A673 (cell line): ENCODE measurements at regions not wholly inside any gene's neighbourhood (a gene's known extent, or its start where the extent isn't known, plus 50 kb on each side); places are given as distances from the start of the nearest gene placed in this dataset.

Experiments
- BruUV-seq: library from RNA; stranded (reverse); fragments of 400-500 nt; replicated peaks from 2 replicates; lab custom pipeline; 2021; lab: Mats Ljungman, UMichigan
- CTCF ChIA-PET: fragments of 300-600 bp; sonication (Branson Sonifier 250); formaldehyde crosslinking; loops from one replicate; lab custom pipeline; 2022; ENCODE audit warnings: antibody characterized with exemption; lab: Charles Lee
- POLR2A ChIA-PET: fragments of 300-600 bp; sonication (Branson Sonifier 250); formaldehyde crosslinking; loops from one replicate; lab custom pipeline; 2022; ENCODE audit warnings: antibody characterized with exemption; ENCODE audit not compliant: low non-redundant PET; lab: Charles Lee
- DNase-seq: peaks from one replicate; pipeline ENCODE4 v3.0.0-alpha.2; 2015; ENCODE audit warnings: low spot score
- H3K27ac ChIP-seq: fragments of 200-600 bp; sonication (generic); 2 replicates; pipeline ENCODE4 v1.5.1; 2016; ENCODE audit warnings: mixed run types, low read depth, mild to moderate bottlenecking, mixed read lengths, antibody characterized with exemption, low read length; ENCODE audit not compliant: poor library complexity, severe bottlenecking
- H3K27me3 ChIP-seq: fragments of 200-600 bp; sonication (generic); replicated peaks from 2 replicates; pipeline ENCODE4 v1.6.1; 2017; ENCODE audit warnings: mixed run types, low read depth, mild to moderate bottlenecking, mixed read lengths, antibody characterized with exemption, low read length; ENCODE audit not compliant: insufficient read depth, poor library complexity
- H3K36me3 ChIP-seq: fragments of 200-600 bp; sonication (generic); 2 replicates; pipeline ENCODE4 v1.6.1; 2016; ENCODE audit warnings: mixed run types, mild to moderate bottlenecking, mixed read lengths, antibody characterized with exemption, low read length; ENCODE audit not compliant: insufficient read depth, poor library complexity, severe bottlenecking
- H3K4me1 ChIP-seq: fragments of 200-600 bp; sonication (generic); 2 replicates; pipeline ENCODE4 v1.6.1; 2017; ENCODE audit warnings: mixed run types, mild to moderate bottlenecking, mixed read lengths, antibody characterized with exemption, low read length; ENCODE audit not compliant: insufficient read depth, poor library complexity, severe bottlenecking
- H3K4me3 ChIP-seq: fragments of 200-600 bp; sonication (generic); 2 replicates; pipeline ENCODE4 v1.5.1; 2016; ENCODE audit warnings: low read depth, mixed run types, mild to moderate bottlenecking, mixed read lengths, low read length; ENCODE audit not compliant: poor library complexity, severe bottlenecking
- H3K9me3 ChIP-seq: fragments of 200-600 bp; sonication (generic); 2 replicates; pipeline ENCODE4 v1.6.1; 2016; ENCODE audit warnings: mixed run types, low read depth, mild to moderate bottlenecking, mixed read lengths, antibody characterized with exemption, low read length; ENCODE audit not compliant: poor library complexity, severe bottlenecking
- CTCF ChIP-seq: fragments of 300-800, 200-600 bp; sonication (generic); conservative IDR thresholded peaks from 2 replicates; pipeline ENCODE4 v1.5.1; 2017; ENCODE audit warnings: low read depth, mild to moderate bottlenecking, antibody characterized with exemption, low read length, moderate library complexity, mixed read lengths
- EZH2 ChIP-seq: fragments of 200-600 bp; sonication (generic); IDR thresholded peaks from 2 replicates; pipeline ENCODE4 v1.6.1; 2017; ENCODE audit warnings: borderline replicate concordance, low read depth, mild to moderate bottlenecking, mixed read lengths, antibody characterized with exemption, low read length; ENCODE audit not compliant: poor library complexity, severe bottlenecking
- intact Hi-C: fragments of 100-400 bp; cut with micrococcal nuclease; formaldehyde crosslinking; loops from one replicate; pipeline ENCODE4 v1.10.0; 2022; ENCODE audit not compliant: unreplicated experiment

- Histone ChIP-seq H3K27me3 (no peaks in the 10 kb centered on the region), H3K27ac (no peak overlapping the region), H3K36me3 (no peaks in the 10 kb centered on the region), H3K4me1 (peaks cover 31% of the 10 kb centered on the region), H3K4me3 (no peak overlapping the region), H3K9me3 (no peaks in the 10 kb centered on the region)
- ChIA-PET CTCF (no interaction called here), POLR2A (no interaction called here)
- TF ChIP-seq EZH2 (no peak), CTCF (no peak)
- intact Hi-C loops = no loop called here
- no TSS peak for BruUV-seq
- DNase-seq = no peak
These were observed 52.4 kb downstream of the GLI2 start for GRCh38 chr2:120787822-120788700.

GRCh38 chr2:120791243-120791961 is 55.7 kb downstream of the GLI2 start:
- no peak overlapping the region for H3K27ac ChIP-seq
- intact Hi-C loops = no loop called here
- POLR2A ChIA-PET = no interaction called here

GRCh38 chr2:120791962-120792297 is 56.3 kb downstream of the GLI2 start:
- no peaks in the 10 kb centered on the region for H3K27me3 ChIP-seq
- intact Hi-C loops = no loop called here
- ChIA-PET POLR2A (no interaction called here), CTCF (no interaction called here)
- DNase-seq = no peak
- no peaks in the 10 kb centered on the region for H3K36me3 ChIP-seq
- no peaks in the 10 kb centered on the region for H3K9me3 ChIP-seq
- no peak overlapping the region for H3K27ac ChIP-seq
- no peaks in the 10 kb centered on the region for H3K4me1 ChIP-seq
- BruUV-seq = no TSS peak
- TF ChIP-seq CTCF (no peak), EZH2 (no peak)
- no peak overlapping the region for H3K4me3 ChIP-seq

More at GRCh38 chr2:120791243-120791961, 55.7 kb downstream of the GLI2 start:
- no peaks in the 10 kb centered on the region for H3K36me3 ChIP-seq
- no TSS peak for BruUV-seq
- no peaks in the 10 kb centered on the region for H3K4me1 ChIP-seq
- DNase-seq = no peak
- no peak overlapping the region for H3K4me3 ChIP-seq
- H3K9me3 ChIP-seq = no peaks in the 10 kb centered on the region
- TF ChIP-seq EZH2 (no peak), CTCF (no peak)
- no peaks in the 10 kb centered on the region for H3K27me3 ChIP-seq
- CTCF ChIA-PET = interaction anchor here (0.6 kb wide), 1 partner anchor 18 kb away, joined by 4 read pairs; no protein-coding TSS in a partner anchor
